Activated T-helper 17 cell treated with anti-CD3 and anti-CD28 coated beads, Interleukin-2, amount 50 U/mL, for 72 hours (primary cell): ENCODE measurements at regions not wholly inside any gene's neighbourhood (a gene's known extent, or its start where the extent isn't known, plus 50 kb on each side); places are given as distances from the start of the nearest gene placed in this dataset.

Experiments used
- ATAC-seq: fragments of 150-1000 bp; cut with Tn5 transposase; replicated peaks from 2 replicates; pipeline ENCODE4 v1.10.0; 2021; ENCODE audit warnings: mild to moderate bottlenecking, moderate library complexity
- H3K27ac Mint-ChIP-seq: one replicate; pipeline ENCODE4 v1.8.0; 2022; ENCODE audit warnings: mixed read lengths
- H3K27me3 Mint-ChIP-seq: one replicate; pipeline ENCODE4 v1.8.0; 2022; ENCODE audit warnings: mixed read lengths
- H3K36me3 Mint-ChIP-seq: one replicate; pipeline ENCODE4 v1.8.0; 2022; ENCODE audit warnings: low read depth, mild to moderate bottlenecking, mixed read lengths
- H3K4me1 Mint-ChIP-seq: one replicate; pipeline ENCODE4 v1.8.0; 2022; ENCODE audit warnings: mixed read lengths
- H3K4me3 Mint-ChIP-seq: one replicate; pipeline ENCODE4 v1.8.0; 2022; ENCODE audit warnings: mild to moderate bottlenecking, mixed read lengths
- H3K9me3 Mint-ChIP-seq: one replicate; pipeline ENCODE4 v1.8.0; 2022; ENCODE audit warnings: mixed read lengths

DNA sequence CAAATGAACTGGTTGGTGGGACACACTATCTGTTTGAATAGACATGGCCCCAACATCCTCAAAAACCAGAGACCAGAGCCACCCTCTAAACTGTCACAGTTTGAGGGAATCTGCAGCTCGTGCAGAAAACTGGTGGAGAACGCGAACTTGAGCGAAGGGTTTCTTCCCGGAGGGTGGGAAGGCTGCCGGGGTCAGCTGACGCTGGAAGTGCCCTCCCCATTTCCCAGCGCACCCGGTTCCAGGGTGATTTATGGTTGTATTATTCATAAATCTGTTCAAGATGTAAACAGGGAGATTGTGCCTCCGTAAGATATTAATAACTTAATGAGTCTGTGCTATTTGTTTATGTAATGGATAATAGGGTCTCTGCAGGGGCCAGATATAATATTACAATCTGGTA lies 1396.7 kb downstream of the BRD1 start:
- no peaks in the 10 kb centered on the region for H3K4me1 Mint-ChIP-seq
- H3K4me3 Mint-ChIP-seq: no peak overlapping the region
- ATAC-seq: no peak
- no peaks in the 10 kb centered on the region for H3K36me3 Mint-ChIP-seq
- no peaks in the 10 kb centered on the region for H3K9me3 Mint-ChIP-seq
- peaks cover 7% of the 10 kb centered on the region for H3K27me3 Mint-ChIP-seq
- H3K27ac Mint-ChIP-seq: no peak overlapping the region

DNA sequence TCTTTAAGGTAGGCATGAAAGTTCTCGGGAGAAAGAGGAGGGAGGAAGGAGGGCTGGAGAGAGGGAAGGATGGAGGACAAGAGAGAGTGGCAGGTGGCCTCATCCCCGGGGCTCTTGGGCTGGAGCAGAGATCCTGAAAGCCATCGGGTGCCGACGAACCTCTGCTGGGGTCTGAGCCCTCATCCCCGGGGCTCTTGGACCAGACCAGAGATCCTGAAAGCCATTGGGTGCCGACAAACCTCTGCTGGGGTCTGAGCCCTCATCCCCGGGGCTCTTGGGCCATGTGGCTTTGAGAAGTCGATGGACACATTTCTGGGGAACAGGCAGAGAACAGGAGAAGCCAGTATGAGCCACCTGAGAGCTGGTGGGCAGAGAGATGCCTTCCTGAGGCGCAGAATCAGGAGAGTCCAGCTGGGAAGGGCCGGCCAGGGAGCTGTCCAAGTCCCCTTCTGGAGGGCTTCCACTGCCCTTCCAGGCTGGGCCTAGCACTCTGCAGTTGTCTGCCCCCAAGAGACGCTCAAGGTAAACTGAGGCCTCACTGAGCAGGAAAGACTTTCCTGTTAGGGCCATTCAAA lies 1398.1 kb downstream of the BRD1 start:
- Mint-ChIP-seq H3K27ac (no peak overlapping the region), H3K9me3 (no peaks in the 10 kb centered on the region), H3K27me3 (peaks cover 7% of the 10 kb centered on the region), H3K36me3 (no peaks in the 10 kb centered on the region), H3K4me1 (no peaks in the 10 kb centered on the region), H3K4me3 (no peak overlapping the region)
- ATAC-seq: no peak

DNA sequence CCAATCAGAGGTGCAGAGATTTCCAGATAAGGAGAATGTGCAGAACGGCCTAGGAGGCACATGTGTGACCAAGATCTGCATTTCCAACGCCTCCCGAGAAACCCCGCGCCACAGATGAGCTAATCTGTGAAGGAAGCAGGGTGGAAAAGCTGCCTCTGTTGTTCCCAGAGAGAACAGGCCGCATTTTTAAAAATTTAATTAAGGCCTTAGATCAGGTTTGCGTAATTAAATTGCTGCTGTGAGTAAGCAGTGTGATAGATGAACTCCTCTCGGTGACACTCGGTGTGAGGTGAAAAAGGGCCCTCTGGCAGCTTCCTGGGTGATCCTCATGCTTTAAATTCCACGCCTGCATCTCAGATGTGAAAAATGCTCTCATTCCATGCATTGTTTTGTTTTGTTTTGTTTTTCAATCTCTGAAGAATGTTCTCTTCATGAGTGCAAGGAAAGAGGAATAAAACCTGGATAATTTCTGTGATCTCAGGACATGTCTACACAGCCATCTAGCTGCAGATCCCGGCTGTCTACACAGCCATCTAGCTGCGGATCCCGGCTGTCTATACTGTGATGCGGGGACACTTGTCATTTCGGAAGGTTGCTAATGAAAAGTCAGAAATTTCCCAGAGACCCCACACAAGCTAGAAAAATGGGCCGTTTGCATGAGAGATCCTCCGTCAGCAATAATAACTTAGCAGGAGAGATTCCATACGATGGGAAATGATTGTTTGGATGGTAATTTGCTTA lies 1398.9 kb downstream of the BRD1 start:
- Mint-ChIP-seq H3K36me3 (no peaks in the 10 kb centered on the region), H3K4me1 (no peaks in the 10 kb centered on the region), H3K27me3 (peaks cover 4% of the 10 kb centered on the region), H3K4me3 (no peak overlapping the region), H3K9me3 (no peaks in the 10 kb centered on the region), H3K27ac (no peak overlapping the region)
- ATAC-seq: no peak

DNA sequence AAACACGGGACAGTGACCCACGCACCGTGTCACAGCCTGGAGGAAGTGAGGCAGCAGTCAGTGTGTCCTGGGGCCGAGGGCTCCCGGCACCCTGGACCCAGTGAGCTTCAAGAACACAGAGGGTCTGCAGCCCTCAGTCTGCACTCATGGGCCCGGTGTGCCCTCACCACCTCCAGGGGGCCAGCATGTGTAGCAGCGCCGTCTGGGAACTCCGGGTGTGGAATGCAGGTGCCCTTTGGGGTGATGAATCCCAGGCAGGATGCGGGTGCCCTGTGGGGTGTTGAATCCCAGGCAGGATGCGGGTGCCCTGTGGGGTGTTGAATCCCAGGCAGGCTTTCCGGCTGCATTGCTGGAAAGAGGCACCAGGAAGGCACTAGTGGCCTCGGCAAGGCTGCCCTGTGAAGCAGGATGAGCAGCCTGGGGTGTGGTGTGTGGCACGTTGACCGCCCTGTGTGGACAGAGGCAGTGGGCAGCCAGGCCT lies 1399.9 kb downstream of the BRD1 start:
- no peak for ATAC-seq
- peaks cover 4% of the 10 kb centered on the region for H3K27me3 Mint-ChIP-seq
- H3K27ac Mint-ChIP-seq: no peak overlapping the region
- no peaks in the 10 kb centered on the region for H3K4me1 Mint-ChIP-seq
- H3K9me3 Mint-ChIP-seq: no peaks in the 10 kb centered on the region
- H3K36me3 Mint-ChIP-seq: no peaks in the 10 kb centered on the region
- H3K4me3 Mint-ChIP-seq: no peak overlapping the region

- H3K27me3 Mint-ChIP-seq: peaks cover 4% of the 10 kb centered on the region
- no peaks in the 10 kb centered on the region for H3K4me1 Mint-ChIP-seq
Observed at GRCh38 chr22:48426466-48427380, 1401.0 kb downstream of the BRD1 start.

GRCh38 chr22:48425641-48426040 lies 1402.0 kb downstream of the BRD1 start:
- Mint-ChIP-seq H3K27me3 (peaks cover 9% of the 10 kb centered on the region), H3K4me1 (no peaks in the 10 kb centered on the region), H3K9me3 (no peaks in the 10 kb centered on the region), H3K36me3 (no peaks in the 10 kb centered on the region), H3K27ac (no peak overlapping the region), H3K4me3 (no peak overlapping the region)
- ATAC-seq: no peak

More at GRCh38 chr22:48426466-48427380, 1401.0 kb downstream of the BRD1 start:
- Mint-ChIP-seq H3K36me3 (no peaks in the 10 kb centered on the region), H3K27ac (no peak overlapping the region), H3K4me3 (no peak overlapping the region), H3K9me3 (no peaks in the 10 kb centered on the region)
- no peak for ATAC-seq

- H3K27me3 Mint-ChIP-seq: peaks cover 11% of the 10 kb centered on the region
- no peaks in the 10 kb centered on the region for H3K9me3 Mint-ChIP-seq
- H3K27ac Mint-ChIP-seq: no peak overlapping the region
- no peak overlapping the region for H3K4me3 Mint-ChIP-seq
- no peaks in the 10 kb centered on the region for H3K4me1 Mint-ChIP-seq
- ATAC-seq: no peak
- no peaks in the 10 kb centered on the region for H3K36me3 Mint-ChIP-seq
Observed at GRCh38 chr22:48425091-48425506, 1402.6 kb downstream of the BRD1 start.

- H3K4me3 Mint-ChIP-seq: no peak overlapping the region
- no peak for ATAC-seq
- no peaks in the 10 kb centered on the region for H3K36me3 Mint-ChIP-seq
- peaks cover 13% of the 10 kb centered on the region for H3K27me3 Mint-ChIP-seq
- H3K9me3 Mint-ChIP-seq: no peaks in the 10 kb centered on the region
- H3K4me1 Mint-ChIP-seq: no peaks in the 10 kb centered on the region
- H3K27ac Mint-ChIP-seq: no peak overlapping the region
Observed at GRCh38 chr22:48424661-48425060, 1403.0 kb downstream of the BRD1 start.

DNA sequence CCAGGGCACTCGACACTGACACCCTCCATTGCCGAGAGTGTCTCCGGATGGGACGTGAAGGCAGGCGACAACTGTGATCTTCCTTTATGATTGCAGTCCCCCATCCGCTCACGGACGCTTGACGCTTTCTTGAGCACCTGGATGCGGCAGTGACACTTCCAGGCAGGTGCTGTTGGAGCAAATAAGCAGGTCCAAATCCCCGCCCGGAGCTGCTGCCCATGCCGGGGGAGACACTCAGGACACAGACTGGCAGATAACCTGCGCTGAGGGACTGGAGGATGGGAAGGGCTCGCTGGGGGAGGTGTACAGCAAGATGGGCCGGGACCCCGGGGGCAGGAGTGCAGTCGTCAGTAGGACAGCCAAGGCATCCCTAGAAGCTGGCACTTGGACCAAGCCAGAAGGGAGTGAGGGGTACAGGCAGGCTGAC lies 1403.5 kb downstream of the BRD1 start:
- Mint-ChIP-seq H3K9me3 (no peaks in the 10 kb centered on the region), H3K27ac (no peak overlapping the region), H3K4me1 (no peaks in the 10 kb centered on the region), H3K36me3 (no peaks in the 10 kb centered on the region), H3K4me3 (no peak overlapping the region), H3K27me3 (peaks cover 12% of the 10 kb centered on the region)
- no peak for ATAC-seq

DNA sequence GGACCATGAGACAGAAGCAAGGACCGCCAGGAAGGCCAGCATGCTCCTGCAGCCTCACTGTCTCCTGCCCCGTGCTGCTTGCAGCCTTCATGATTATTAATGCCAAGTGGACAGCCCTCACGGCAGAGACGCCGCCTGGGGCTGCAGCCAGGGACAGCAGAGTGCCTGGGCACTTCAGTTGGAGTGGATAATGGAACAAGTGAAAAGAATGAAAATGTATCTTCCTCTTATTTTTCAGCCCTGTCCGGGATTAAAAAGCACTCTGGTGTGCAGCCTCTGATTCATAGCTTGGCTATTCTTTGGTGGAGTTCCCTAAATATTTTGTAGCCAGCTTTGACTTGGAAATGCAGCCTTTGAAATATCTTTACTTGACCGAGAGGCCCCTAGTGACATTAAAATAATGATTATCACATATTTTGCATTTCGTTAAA lies 1404.2 kb downstream of the BRD1 start:
- ATAC-seq: no peak
- Mint-ChIP-seq H3K9me3 (no peaks in the 10 kb centered on the region), H3K4me3 (no peak overlapping the region), H3K36me3 (no peaks in the 10 kb centered on the region), H3K27ac (no peak overlapping the region), H3K4me1 (no peaks in the 10 kb centered on the region), H3K27me3 (peaks cover 13% of the 10 kb centered on the region)

- Mint-ChIP-seq H3K4me1 (no peaks in the 10 kb centered on the region), H3K27me3 (peaks cover 13% of the 10 kb centered on the region), H3K9me3 (no peaks in the 10 kb centered on the region), H3K36me3 (no peaks in the 10 kb centered on the region), H3K27ac (no peak overlapping the region), H3K4me3 (no peak overlapping the region)
- no peak for ATAC-seq
Observed at GRCh38 chr22:48422900-48423480, 1404.7 kb downstream of the BRD1 start.

DNA sequence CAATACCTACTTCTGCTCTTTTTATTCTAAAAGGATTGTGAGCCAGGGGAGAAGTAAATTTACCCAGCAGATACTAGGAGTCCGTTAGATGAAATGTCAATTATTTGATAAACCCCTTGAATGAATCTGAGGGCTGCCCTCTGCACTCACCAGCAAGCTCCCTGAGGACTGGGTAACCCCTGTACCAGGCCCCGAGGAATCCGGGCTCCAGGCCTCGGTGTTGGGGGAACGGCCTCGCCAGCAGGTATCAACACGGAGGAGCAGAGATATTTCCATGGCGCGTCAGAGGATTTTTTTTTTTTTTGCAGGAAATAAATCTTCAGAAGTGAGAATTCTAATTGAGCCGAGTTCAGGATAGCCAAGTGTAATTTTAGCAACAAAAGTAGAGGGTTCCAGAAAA lies 1408.8 kb downstream of the BRD1 start:
- Mint-ChIP-seq H3K36me3 (no peaks in the 10 kb centered on the region), H3K4me3 (no peak overlapping the region)

GRCh38 chr22:48417225-48418070 lies 1410.2 kb downstream of the BRD1 start:
- Mint-ChIP-seq H3K4me1 (no peaks in the 10 kb centered on the region), H3K9me3 (no peaks in the 10 kb centered on the region), H3K36me3 (no peaks in the 10 kb centered on the region), H3K4me3 (no peak overlapping the region), H3K27ac (no peak overlapping the region), H3K27me3 (peaks cover 27% of the 10 kb centered on the region)
- ATAC-seq: no peak

More for the DNA sequence above, 1408.8 kb downstream of the BRD1 start:
- no peak for ATAC-seq
- H3K9me3 Mint-ChIP-seq: no peaks in the 10 kb centered on the region
- H3K4me1 Mint-ChIP-seq: no peaks in the 10 kb centered on the region
- peaks cover 24% of the 10 kb centered on the region for H3K27me3 Mint-ChIP-seq
- H3K27ac Mint-ChIP-seq: no peak overlapping the region
